ENCODE measurements at regions not wholly inside any gene's neighbourhood (a gene's known extent, or its start where the extent isn't known, plus 50 kb on each side); places are given as distances from the start of the nearest gene placed in this dataset.

- H3K9me3 Mint-ChIP-seq: peaks cover 8 to 31% of the 10 kb centered on the region in 2 donors
- no peak overlapping the region for H3K27ac Mint-ChIP-seq
- H3K36me3 Mint-ChIP-seq: no peaks in the 10 kb centered on the region
- DNase-seq (ENCODE audit: low spot score in 2 of 2) (no peak), ATAC-seq (no peak)
Observed at GRCh38 chr11:101188173-101188572, 58.6 kb upstream of the PGR start.

- no peak for DNase-seq (ENCODE audit: low spot score in 2 of 2)
- no peaks in the 10 kb centered on the region for H3K36me3 Mint-ChIP-seq
- H3K27ac Mint-ChIP-seq: no peak overlapping the region
- peaks cover 10 to 31% of the 10 kb centered on the region in 2 donors for H3K9me3 Mint-ChIP-seq
- ATAC-seq: no peak
Observed at GRCh38 chr11:101187748-101188147, 58.1 kb upstream of the PGR start.

GRCh38 chr11:101185985-101186384 lies 56.4 kb upstream of the PGR start:
- Mint-ChIP-seq H3K27ac (no peak overlapping the region), H3K9me3 (peaks cover 9 to 34% of the 10 kb centered on the region in 2 donors), H3K36me3 (no peaks in the 10 kb centered on the region)
- ATAC-seq: no peak
- no peak for DNase-seq (ENCODE audit: low spot score in 2 of 2)

GRCh38 chr11:101182467-101182866 lies 52.9 kb upstream of the PGR start:
- no peak for DNase-seq (ENCODE audit: low spot score in 2 of 2)

GRCh38 chr11:101180481-101180880 lies 50.9 kb upstream of the PGR start:
- Mint-ChIP-seq H3K36me3 (no peaks in the 10 kb centered on the region), H3K27ac (no peak overlapping the region), H3K9me3 (peaks cover 18 to 22% of the 10 kb centered on the region in 2 donors)
- no peak for DNase-seq (ENCODE audit: low spot score in 2 of 2)
- ATAC-seq: no peak

More at GRCh38 chr11:101182467-101182866, 52.9 kb upstream of the PGR start:
- ATAC-seq: no peak
- Mint-ChIP-seq H3K36me3 (no peaks in the 10 kb centered on the region), H3K9me3 (peaks cover 12 to 27% of the 10 kb centered on the region in 2 donors), H3K27ac (no peak overlapping the region)

Data from activated naive CD4-positive, alpha-beta T cell treated with anti-CD3 and anti-CD28 coated beads, Interleukin-2, amount 50 U/mL, for 72 hours (primary cell).